Smooth muscle cell (in vitro differentiated cells): ENCODE measurements at regions not wholly inside any gene's neighbourhood (a gene's known extent, or its start where the extent isn't known, plus 50 kb on each side); places are given as distances from the start of the nearest gene placed in this dataset.
"Not testable (repeated sequence)": the region's sequence is repeated elsewhere in the genome, so short reads cannot be mapped to it uniquely, and the experiment has no call there.

Experiments used
- DNase-seq: peaks from one replicate; lab custom pipeline; 2025; ENCODE audit not compliant: unreplicated experiment; lab: John Stamatoyannopoulos, UW
- H2AFZ ChIP-seq: fragments of 200-600 bp; sonication (generic); 2 replicates; pipeline ENCODE4 v1.6.0; 2016; ENCODE audit warnings: antibody characterized with exemption, low read depth, mild to moderate bottlenecking
- H3F3A ChIP-seq: fragments of 200-600 bp; sonication (generic); 2 replicates; pipeline ENCODE4 v1.6.0; 2017; ENCODE audit warnings: antibody characterized with exemption, low read depth
- H3K27ac ChIP-seq: fragments of 200-600 bp; sonication (generic); 2 replicates; pipeline ENCODE4 v1.5.1; 2016; ENCODE audit warnings: low read depth, mild to moderate bottlenecking
- H3K27me3 ChIP-seq: fragments of 200-600 bp; sonication (generic); 2 replicates; pipeline ENCODE4 v1.6.1; 2016; ENCODE audit warnings: low read depth, mild to moderate bottlenecking
- H3K36me3 ChIP-seq: fragments of 200-600 bp; sonication (generic); 2 replicates; pipeline ENCODE4 v1.5.1; 2016; ENCODE audit warnings: low read depth
- H3K4me1 ChIP-seq: fragments of 200-600 bp; sonication (generic); 2 replicates; pipeline ENCODE4 v1.5.1; 2016; ENCODE audit warnings: low read depth
- H3K4me2 ChIP-seq: fragments of 200-600 bp; sonication (generic); 2 replicates; pipeline ENCODE4 v1.6.0; 2016; ENCODE audit warnings: mild to moderate bottlenecking
- H3K4me3 ChIP-seq: fragments of 200-600 bp; sonication (generic); 2 replicates; pipeline ENCODE4 v1.5.1; 2016; ENCODE audit warnings: mild to moderate bottlenecking
- H3K79me2 ChIP-seq: fragments of 200-600 bp; sonication (generic); 2 replicates; pipeline ENCODE4 v1.6.0; 2016; ENCODE audit warnings: low read depth, mild to moderate bottlenecking
- H3K9ac ChIP-seq: fragments of 200-600 bp; sonication (generic); 2 replicates; pipeline ENCODE4 v1.6.0; 2016; ENCODE audit warnings: low read depth
- H3K9me3 ChIP-seq: fragments of 200-600 bp; sonication (generic); replicated peaks from 2 replicates; pipeline ENCODE4 v1.5.1; 2016; ENCODE audit warnings: low read depth
- H4K20me1 ChIP-seq: fragments of 200-600 bp; sonication (generic); 2 replicates; pipeline ENCODE4 v1.6.0; 2016; ENCODE audit warnings: low read depth
- CTCF ChIP-seq: fragments of 200-600 bp; sonication (generic); IDR thresholded peaks from 2 replicates; pipeline ENCODE4 v1.5.1; 2017; ENCODE audit warnings: borderline replicate concordance, mild to moderate bottlenecking, antibody characterized with exemption; ENCODE audit not compliant: insufficient read depth, poor library complexity, severe bottlenecking
- whole genome bisulfite sequencing: methylation state at CpG from one replicate; pipeline ENCODE4 v1.1.7; 2016; ENCODE audit warnings: low lambda C conversion rate; 5-methylcytosine and 5-hydroxymethylcytosine counted together

GRCh38 chr14:57122129-57122528, 146.6 kb downstream of the EXOC5 start:
- Histone ChIP-seq H2AFZ (no peak overlapping the region), H3K79me2 (no peaks in the 10 kb centered on the region), H3K9ac (no peak overlapping the region), H3K27me3 (no peaks in the 10 kb centered on the region), H3K9me3 (no peaks in the 10 kb centered on the region), H3K4me1 (no peaks in the 10 kb centered on the region), H4K20me1 (no peaks in the 10 kb centered on the region), H3F3A (no peaks in the 10 kb centered on the region), H3K4me2 (no peak overlapping the region), H3K4me3 (no peak overlapping the region), H3K36me3 (no peaks in the 10 kb centered on the region), H3K27ac (no peak overlapping the region)
- no peak for TF ChIP-seq CTCF
- WGBS = 76% methylated on average over 3 of the region's 3 CpGs
- DNase-seq = no peak

GRCh38 chr14:57112072-57112807, 156.5 kb downstream of the EXOC5 start:
- peak overlapping the region; percentile 71 for H3K4me3 ChIP-seq
- DNase-seq, H3F3A ChIP-seq, H4K20me1 ChIP-seq, H3K27me3 ChIP-seq, H3K36me3 ChIP-seq, H3K9me3 ChIP-seq, H3K79me2 ChIP-seq, H3K4me1 ChIP-seq: not testable (repeated sequence)
- peak overlapping the region; percentile 87 for H3K27ac ChIP-seq
- H3K9ac ChIP-seq = peak overlapping the region; percentile 85
- peak overlapping the region; percentile 99 for H2AFZ ChIP-seq
- 6% methylated on average over 21 of the region's 32 CpGs for WGBS
- peak overlapping the region; percentile 95 for H3K4me2 ChIP-seq

GRCh38 chr14:57110411-57110810, 158.3 kb downstream of the EXOC5 start:
- 100% methylated on average over 4 of the region's 4 CpGs for WGBS
- not testable (repeated sequence) for H3K79me2 ChIP-seq, H3K27ac ChIP-seq

GRCh38 chr14:57091030-57091608, 177.6 kb downstream of the EXOC5 start:
- Histone ChIP-seq H3K27ac (no peak overlapping the region), H3K36me3 (no peaks in the 10 kb centered on the region), H3K79me2 (no peaks in the 10 kb centered on the region), H4K20me1 (no peaks in the 10 kb centered on the region), H3K4me3 (no peak overlapping the region), H2AFZ (no peak overlapping the region), H3F3A (no peaks in the 10 kb centered on the region), H3K27me3 (no peaks in the 10 kb centered on the region), H3K9ac (no peak overlapping the region), H3K4me1 (no peaks in the 10 kb centered on the region), H3K9me3 (no peaks in the 10 kb centered on the region), H3K4me2 (no peak overlapping the region)
- no peak for DNase-seq
- TF ChIP-seq CTCF = no peak
- 86% methylated on average over 12 of the region's 13 CpGs for WGBS

More at GRCh38 chr14:57110411-57110810, 158.3 kb downstream of the EXOC5 start:
- not testable (repeated sequence) for H2AFZ ChIP-seq, H3K36me3 ChIP-seq, H3K9me3 ChIP-seq, H3F3A ChIP-seq, DNase-seq, H3K9ac ChIP-seq, H3K27me3 ChIP-seq, H4K20me1 ChIP-seq, H3K4me2 ChIP-seq, H3K4me3 ChIP-seq, H3K4me1 ChIP-seq
